ENCODE measurements at regions not wholly inside any gene's neighbourhood (a gene's known extent, or its start where the extent isn't known, plus 50 kb on each side); places are given as distances from the start of the nearest gene placed in this dataset.

- TF ChIP-seq EP300 (IDR thresholded peaks at IDR 0.05; ENCODE audit: low read depth) (no peak), CTCF (IDR thresholded peaks at IDR 0.05) (no peak)
These were observed 174.0 kb upstream of the MYL2 start for GRCh38 chr12:111094157-111095010.

All from transverse colon (tissue), 3 donors.